Cardiac muscle cell (in vitro differentiated cells and primary cell): ENCODE measurements at regions not wholly inside any gene's neighbourhood (a gene's known extent, or its start where the extent isn't known, plus 50 kb on each side); places are given as distances from the start of the nearest gene placed in this dataset.
"Not testable (repeated sequence)": the region's sequence is repeated elsewhere in the genome, so short reads cannot be mapped to it uniquely, and the experiment has no call there.

Source experiments
- DNase-seq, 2 donors: peaks; one replicate each; pipeline versions ENCODE4 v3.0.0 to v3.0.0-alpha.2; 2010 to 2017; ENCODE audit warnings: low read depth in 1 of 2, low spot score in 1 of 2
- H3K27ac ChIP-seq: fragments of 200-600 bp; sonication (generic); 2 replicates; pipeline ENCODE4 v1.5.1; 2016
- H3K27me3 ChIP-seq: fragments of 200-600 bp; sonication (generic); 2 replicates; pipeline ENCODE4 v1.6.0; 2016; ENCODE audit warnings: control low read depth
- H3K36me3 ChIP-seq: fragments of 200-600 bp; sonication (generic); 2 replicates; pipeline ENCODE4 v1.5.1; 2016; ENCODE audit warnings: control low read depth
- H3K4me1 ChIP-seq: fragments of 200-600 bp; sonication (generic); 2 replicates; pipeline ENCODE4 v1.8.1; 2017; ENCODE audit warnings: low read depth, mild to moderate bottlenecking, mixed run types
- H3K4me3 ChIP-seq: fragments of 200-600 bp; sonication (generic); 2 replicates; pipeline ENCODE4 v1.5.1; 2016; ENCODE audit warnings: mild to moderate bottlenecking
- H3K9me3 ChIP-seq: fragments of 200-600 bp; sonication (generic); 2 replicates; pipeline ENCODE4 v1.5.1; 2017; ENCODE audit warnings: low read depth, mild to moderate bottlenecking, control low read depth
- CTCF ChIP-seq: IDR thresholded peaks from 2 replicates; pipeline ENCODE4 v1.5.1; 2012; ENCODE audit warnings: low read depth, mild to moderate bottlenecking, low read length

- no peaks in the 10 kb centered on the region for H3K36me3 ChIP-seq
- no peak overlapping the region for H3K27ac ChIP-seq
- no peaks in the 10 kb centered on the region for H3K9me3 ChIP-seq
- peak; percentile 25 to 49 for DNase-seq
- no peak overlapping the region for H3K4me3 ChIP-seq
- H3K4me1 ChIP-seq: no peaks in the 10 kb centered on the region
- H3K27me3 ChIP-seq: no peaks in the 10 kb centered on the region
- TF ChIP-seq CTCF: peak; percentile 49
These were observed 329.4 kb upstream of the PCDH18 start for GRCh38 chr4:137861682-137862081.

GRCh38 chr4:137853424-137853823 is 321.1 kb upstream of the PCDH18 start:
- TF ChIP-seq CTCF: no peak
- DNase-seq: no peak

GRCh38 chr4:137852326-137852725 is 320.0 kb upstream of the PCDH18 start:
- no peak for DNase-seq
- TF ChIP-seq CTCF: no peak
- Histone ChIP-seq H3K27ac (no peak overlapping the region), H3K4me3 (no peak overlapping the region), H3K36me3 (no peaks in the 10 kb centered on the region), H3K9me3 (no peaks in the 10 kb centered on the region), H3K27me3 (no peaks in the 10 kb centered on the region), H3K4me1 (no peaks in the 10 kb centered on the region)

More at GRCh38 chr4:137853424-137853823, 321.1 kb upstream of the PCDH18 start:
- no peaks in the 10 kb centered on the region for H3K4me1 ChIP-seq
- H3K27ac ChIP-seq: no peak overlapping the region
- no peaks in the 10 kb centered on the region for H3K9me3 ChIP-seq
- no peak overlapping the region for H3K4me3 ChIP-seq
- H3K36me3 ChIP-seq: no peaks in the 10 kb centered on the region
- H3K27me3 ChIP-seq: no peaks in the 10 kb centered on the region

GRCh38 chr4:137851435-137851834 is 319.1 kb upstream of the PCDH18 start:
- Histone ChIP-seq H3K27me3 (no peaks in the 10 kb centered on the region), H3K4me3 (no peak overlapping the region), H3K27ac (no peak overlapping the region), H3K4me1 (no peaks in the 10 kb centered on the region), H3K36me3 (no peaks in the 10 kb centered on the region), H3K9me3 (no peaks in the 10 kb centered on the region)
- DNase-seq: no peak
- TF ChIP-seq CTCF: no peak

- not testable (repeated sequence) for H3K4me3 ChIP-seq, H3K4me1 ChIP-seq, H3K27me3 ChIP-seq, H3K36me3 ChIP-seq, H3K9me3 ChIP-seq, H3K27ac ChIP-seq, DNase-seq
These were observed 295.7 kb upstream of the PCDH18 start for GRCh38 chr4:137827945-137828344.

- no peaks in the 10 kb centered on the region for H3K36me3 ChIP-seq
- TF ChIP-seq CTCF: no peak
These were observed 293.2 kb upstream of the PCDH18 start for GRCh38 chr4:137825505-137825904.

More at GRCh38 chr4:137825505-137825904, 293.2 kb upstream of the PCDH18 start:
- Histone ChIP-seq H3K9me3 (no peaks in the 10 kb centered on the region), H3K27me3 (no peaks in the 10 kb centered on the region), H3K4me1 (no peaks in the 10 kb centered on the region), H3K27ac (no peak overlapping the region), H3K4me3 (no peak overlapping the region)
- no peak for DNase-seq
